ENCODE measurements at regions not wholly inside any gene's neighbourhood (a gene's known extent, or its start where the extent isn't known, plus 50 kb on each side); places are given as distances from the start of the nearest gene placed in this dataset.

DNA sequence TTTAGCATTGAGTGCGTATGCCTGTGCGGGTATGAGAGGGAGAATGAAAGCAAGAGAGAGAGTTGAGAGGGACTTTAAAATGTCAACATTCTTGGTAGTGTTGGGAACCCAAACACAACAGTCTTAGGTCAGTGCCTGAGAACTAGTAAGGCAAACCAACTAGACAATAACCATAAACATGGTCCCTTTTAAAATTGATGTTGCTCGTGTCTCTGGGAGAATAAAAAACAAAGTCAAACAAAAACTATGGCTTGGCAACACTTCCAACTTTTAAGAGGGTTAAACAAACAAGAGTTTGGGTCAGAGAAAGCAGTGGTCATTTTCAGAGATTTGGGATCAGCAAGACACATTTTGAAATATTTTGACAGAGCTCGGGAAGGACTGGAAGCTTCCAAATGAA, 146.7 kb upstream of the THBS1 start:
- no peaks in the 10 kb centered on the region for H3K36me3 Mint-ChIP-seq
- H3K4me1 Mint-ChIP-seq = peaks cover 56% of the 10 kb centered on the region
- H3K27ac Mint-ChIP-seq = no peak overlapping the region
- TF ChIP-seq, protein P1, sequence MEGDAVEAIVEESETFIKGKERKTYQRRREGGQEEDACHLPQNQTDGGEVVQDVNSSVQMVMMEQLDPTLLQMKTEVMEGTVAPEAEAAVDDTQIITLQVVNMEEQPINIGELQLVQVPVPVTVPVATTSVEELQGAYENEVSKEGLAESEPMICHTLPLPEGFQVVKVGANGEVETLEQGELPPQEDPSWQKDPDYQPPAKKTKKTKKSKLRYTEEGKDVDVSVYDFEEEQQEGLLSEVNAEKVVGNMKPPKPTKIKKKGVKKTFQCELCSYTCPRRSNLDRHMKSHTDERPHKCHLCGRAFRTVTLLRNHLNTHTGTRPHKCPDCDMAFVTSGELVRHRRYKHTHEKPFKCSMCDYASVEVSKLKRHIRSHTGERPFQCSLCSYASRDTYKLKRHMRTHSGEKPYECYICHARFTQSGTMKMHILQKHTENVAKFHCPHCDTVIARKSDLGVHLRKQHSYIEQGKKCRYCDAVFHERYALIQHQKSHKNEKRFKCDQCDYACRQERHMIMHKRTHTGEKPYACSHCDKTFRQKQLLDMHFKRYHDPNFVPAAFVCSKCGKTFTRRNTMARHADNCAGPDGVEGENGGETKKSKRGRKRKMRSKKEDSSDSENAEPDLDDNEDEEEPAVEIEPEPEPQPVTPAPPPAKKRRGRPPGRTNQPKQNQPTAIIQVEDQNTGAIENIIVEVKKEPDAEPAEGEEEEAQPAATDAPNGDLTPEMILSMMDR (IDR thresholded peaks at IDR 0.05) = no peak
- Histone ChIP-seq H3K4me3 (replicated peaks in 1 of 3; ENCODE audit: low read depth in 2 of 3, low read length in 3 of 3) (no peak overlapping the region), H3K9ac (ENCODE audit: insufficient read depth, low read length, poor library complexity, severe bottlenecking) (no peak overlapping the region), H3K9me3 (replicated peaks in 1 of 2; ENCODE audit: control insufficient read depth in 1 of 2, insufficient read depth in 1 of 2, low read length in 2 of 2) (no peaks in the 10 kb centered on the region), H3K4me2 (replicated peaks; ENCODE audit: extremely low read depth, low read length, poor library complexity, severe bottlenecking) (no peak overlapping the region), H3K27me3 (ENCODE audit: control insufficient read depth in 2 of 2, insufficient read depth in 2 of 2, low read length in 2 of 2) (no peaks in the 10 kb centered on the region), H3K36me3 (replicated peaks in 1 of 2; ENCODE audit: control insufficient read depth in 1 of 2, insufficient read depth in 2 of 2, low read length in 2 of 2) (no peaks in the 10 kb centered on the region), H3K27ac (ENCODE audit: low read depth in 1 of 2, low read length in 2 of 2) (no peak overlapping the region), H4K20me1 (ENCODE audit: insufficient read depth, low read length) (no peaks in the 10 kb centered on the region), H3K79me2 (ENCODE audit: insufficient read depth, low read length) (no peaks in the 10 kb centered on the region), H3K4me1 (ENCODE audit: control insufficient read depth in 1 of 2, insufficient read depth in 2 of 2, low read length in 2 of 2) (peaks cover 34 to 47% of the 10 kb centered on the region in 2 donors), H2AFZ (ENCODE audit: insufficient read depth, low read depth, low read length, poor library complexity, severe bottlenecking) (no peak overlapping the region)
- DNase-seq = no peak
- H3K9me3 Mint-ChIP-seq = peaks cover 0 to 3% (median 0%) of the 10 kb centered on the region in 7 donors
- H3K4me3 Mint-ChIP-seq = no peak overlapping the region
- WGBS (ENCODE audit: insufficient coverage) = no CpG with 5 or more reads among the region's 4 CpGs
- H3K27me3 Mint-ChIP-seq (ENCODE audit: low read depth in 3 of 3) = peaks cover 2 to 11% (median 6%) of the 10 kb centered on the region in 3 donors
- intact Hi-C loops (cut with micrococcal nuclease) = no loop called here

DNA sequence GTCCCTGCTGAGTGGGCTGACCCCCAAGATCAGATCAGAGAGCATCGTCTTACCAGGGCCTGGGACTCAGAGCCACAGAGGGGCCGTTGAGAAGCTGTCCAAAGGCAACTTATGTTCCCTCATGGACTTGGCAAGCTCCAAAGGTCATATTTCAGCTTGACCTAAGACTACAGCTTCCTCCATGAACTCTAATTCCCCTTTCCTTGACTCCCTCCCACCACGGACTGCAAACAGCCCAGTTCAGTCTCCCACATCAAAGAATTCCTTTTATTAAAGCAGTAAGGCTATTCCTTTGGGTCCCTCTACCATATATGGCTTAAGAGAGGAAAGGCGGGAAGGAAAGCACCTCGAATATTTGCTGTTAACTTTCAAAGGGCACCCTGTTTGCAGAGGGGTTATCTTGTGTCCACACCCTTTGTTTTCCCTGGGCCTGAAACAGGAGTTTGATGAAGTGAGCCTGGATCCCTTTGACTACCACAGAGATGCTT, 146.1 kb upstream of the THBS1 start:
- Mint-ChIP-seq H3K36me3 (no peaks in the 10 kb centered on the region), H3K9me3 (peaks cover 0 to 3% (median 0%) of the 10 kb centered on the region in 7 donors), H3K27ac (no peak overlapping the region), H3K4me3 (no peak overlapping the region), H3K27me3 (ENCODE audit: low read depth in 3 of 3) (peaks cover 2 to 14% (median 6%) of the 10 kb centered on the region in 3 donors), H3K4me1 (peaks cover 53% of the 10 kb centered on the region)
- H3K4me1 ChIP-seq (ENCODE audit: control insufficient read depth in 1 of 2, insufficient read depth in 2 of 2, low read length in 2 of 2) = peaks cover 32 to 41% of the 10 kb centered on the region in 2 donors
- no peak overlapping the region for H2AFZ ChIP-seq (ENCODE audit: insufficient read depth, low read depth, low read length, poor library complexity, severe bottlenecking)
- no peak overlapping the region for H3K9ac ChIP-seq (ENCODE audit: insufficient read depth, low read length, poor library complexity, severe bottlenecking)
- 93% methylated on average over 2 of the region's 5 CpGs for WGBS (ENCODE audit: insufficient coverage)
- intact Hi-C loops (cut with micrococcal nuclease) = no loop called here
- no peaks in the 10 kb centered on the region for H4K20me1 ChIP-seq (ENCODE audit: insufficient read depth, low read length)
- no peak overlapping the region for H3K27ac ChIP-seq (ENCODE audit: low read depth in 1 of 2, low read length in 2 of 2)
- H3K27me3 ChIP-seq (ENCODE audit: control insufficient read depth in 2 of 2, insufficient read depth in 2 of 2, low read length in 2 of 2) = no peaks in the 10 kb centered on the region
- H3K4me2 ChIP-seq (replicated peaks; ENCODE audit: extremely low read depth, low read length, poor library complexity, severe bottlenecking) = no peak overlapping the region
- TF ChIP-seq, protein P1 (IDR thresholded peaks at IDR 0.05) = no peak
- H3K79me2 ChIP-seq (ENCODE audit: insufficient read depth, low read length) = no peaks in the 10 kb centered on the region
- no peak overlapping the region for H3K4me3 ChIP-seq (replicated peaks in 1 of 3; ENCODE audit: low read depth in 2 of 3, low read length in 3 of 3)
- H3K36me3 ChIP-seq (replicated peaks in 1 of 2; ENCODE audit: control insufficient read depth in 1 of 2, insufficient read depth in 2 of 2, low read length in 2 of 2) = no peaks in the 10 kb centered on the region
- H3K9me3 ChIP-seq (replicated peaks in 1 of 2; ENCODE audit: control insufficient read depth in 1 of 2, insufficient read depth in 1 of 2, low read length in 2 of 2) = no peaks in the 10 kb centered on the region
- DNase-seq = no peak
